PC-3 (cell line): ENCODE measurements at regions not wholly inside any gene's neighbourhood (a gene's known extent, or its start where the extent isn't known, plus 50 kb on each side); places are given as distances from the start of the nearest gene placed in this dataset. TPM values are rescaled to one million over a fixed set of nuclear protein-coding genes. Genes with fewer than 3 reads are reported as not detected.

Experiments
- ATAC-seq: fragments of 200-7000 bp; cut with Tn5 transposase; 2 replicates; pipeline ENCODE4 v1.9.1; 2020; ENCODE audit warnings: mild to moderate bottlenecking, moderate library complexity
- BruUV-seq: library from RNA; stranded (reverse); fragments of 400-500 nt; replicated peaks from 2 replicates; lab custom pipeline; 2021; lab: Mats Ljungman, UMichigan
- CTCF ChIA-PET: fragments of 300-600 bp; sonication (Branson Sonifier 250); formaldehyde crosslinking; loops from one replicate; lab custom pipeline; 2022; ENCODE audit warnings: antibody characterized with exemption; lab: Charles Lee
- POLR2A ChIA-PET: fragments of 300-600 bp; sonication (Branson Sonifier 250); formaldehyde crosslinking; loops from one replicate; lab custom pipeline; 2022; ENCODE audit warnings: antibody characterized with exemption; ENCODE audit not compliant: unreplicated experiment; lab: Charles Lee
- DNase-seq: peaks from one replicate; pipeline ENCODE4 v3.0.0-alpha.2; 2015
- H2AFZ ChIP-seq: fragments of 300-600 bp; sonication (generic); 2 replicates; pipeline ENCODE4 v1.6.0; 2016; ENCODE audit warnings: antibody characterized with exemption, low read length
- H3F3A ChIP-seq: fragments of 300-600 bp; sonication (generic); one replicate; pipeline ENCODE4 v1.6.0; 2017; ENCODE audit warnings: antibody characterized with exemption, low read length, control low read depth, mild to moderate bottlenecking; ENCODE audit not compliant: unreplicated experiment
- H3K27ac ChIP-seq: fragments of 300-600 bp; sonication (generic); 2 replicates; pipeline ENCODE4 v1.5.1; 2016; ENCODE audit warnings: mild to moderate bottlenecking, low read length
- H3K27me3 ChIP-seq: fragments of 300-600 bp; sonication (generic); 2 replicates; pipeline ENCODE4 v1.6.1; 2016; ENCODE audit warnings: low read length, mixed read lengths
- H3K36me3 ChIP-seq: fragments of 300-600 bp; sonication (generic); 2 replicates; pipeline ENCODE4 v1.6.1; 2016; ENCODE audit warnings: low read depth, mixed run types, low read length, mixed read lengths
- H3K4me1 ChIP-seq: fragments of 300-600 bp; sonication (generic); 2 replicates; pipeline ENCODE4 v1.5.1; 2016; ENCODE audit warnings: low read length; ENCODE audit not compliant: insufficient read depth
- H3K4me2 ChIP-seq: fragments of 300-600 bp; sonication (generic); 2 replicates; pipeline ENCODE4 v1.6.0; 2016; ENCODE audit warnings: low read length
- H3K4me3 ChIP-seq: fragments of 300-600 bp; sonication (generic); 2 replicates; pipeline ENCODE4 v1.5.1; 2016; ENCODE audit warnings: mild to moderate bottlenecking, low read length, mixed read lengths
- H3K79me2 ChIP-seq: fragments of 300-600 bp; sonication (generic); 2 replicates; pipeline ENCODE4 v1.6.1; 2017; ENCODE audit warnings: low read length, mixed read lengths
- H3K9ac ChIP-seq: fragments of 300-600 bp; sonication (generic); 2 replicates; pipeline ENCODE4 v1.6.0; 2016; ENCODE audit warnings: mild to moderate bottlenecking, low read length
- H3K9me2 ChIP-seq: fragments of 300-600 bp; sonication (generic); replicated peaks from 2 replicates; pipeline ENCODE4 v1.6.1; 2016; ENCODE audit warnings: mixed run types, low read length, mixed read lengths
- H3K9me3 ChIP-seq: fragments of 300-600 bp; sonication (generic); 2 replicates; pipeline ENCODE4 v1.6.1; 2016; ENCODE audit warnings: low read length, mixed read lengths
- H4K20me1 ChIP-seq: fragments of 300-600 bp; sonication (generic); 2 replicates; pipeline ENCODE4 v1.6.1; 2016; ENCODE audit warnings: low read length, mixed read lengths
- CTCF ChIP-seq: fragments of 300-600 bp; sonication (generic); conservative IDR thresholded peaks from 2 replicates; pipeline ENCODE4 v1.5.1; 2017; ENCODE audit warnings: antibody characterized with exemption, low read depth, mild to moderate bottlenecking, low read length
- EZH2 ChIP-seq: fragments of 300-600 bp; sonication (generic); IDR thresholded peaks from one replicate; pipeline ENCODE4 v1.6.1; 2017; ENCODE audit warnings: antibody characterized with exemption, mild to moderate bottlenecking, low read length; ENCODE audit not compliant: unreplicated experiment
- EZH2phosphoT487 ChIP-seq: fragments of 300-600 bp; sonication (generic); IDR thresholded peaks from 2 replicates; pipeline ENCODE4 v1.6.1; 2018; ENCODE audit warnings: mild to moderate bottlenecking, antibody characterized with exemption, low read length, borderline replicate concordance
- intact Hi-C: fragments of 100-400 bp; cut with micrococcal nuclease; formaldehyde crosslinking; loops from 2 replicates; pipeline ENCODE4 v1.9.0; 2023
- microRNA-seq: library from miRNA; unstranded; fragments of <30 nt; microRNA quantifications from one replicate; pipeline ENCODE4 v1.1.0, GENCODE V29; 2020; ENCODE audit not compliant: unreplicated experiment

- CTCF ChIA-PET = no interaction called here
- H3K79me2 ChIP-seq = no peaks in the 10 kb centered on the region
Observed at GRCh38 chr1:201775380-201775779, 53.6 kb upstream of the IPO9 start.

GRCh38 chr1:201778279-201779065, 50.5 kb upstream of the IPO9 start:
- Histone ChIP-seq H3K4me1 (no peaks in the 10 kb centered on the region), H3K4me3 (no peak overlapping the region), H3K79me2 (no peaks in the 10 kb centered on the region), H3K4me2 (no peak overlapping the region), H3K9me2 (no peaks in the 10 kb centered on the region), H3K27me3 (no peaks in the 10 kb centered on the region), H4K20me1 (no peaks in the 10 kb centered on the region), H3K27ac (no peak overlapping the region), H2AFZ (no peak overlapping the region), H3K9me3 (no peaks in the 10 kb centered on the region), H3F3A (no peaks in the 10 kb centered on the region), H3K36me3 (no peaks in the 10 kb centered on the region), H3K9ac (no peak overlapping the region)
- BruUV-seq = no TSS peak
- CTCF ChIA-PET = no interaction called here
- DNase-seq (no peak), ATAC-seq (no peak)
- intact Hi-C loops = no loop called here
- POLR2A ChIA-PET = no interaction called here
- no peak for TF ChIP-seq CTCF
- TF ChIP-seq EZH2 = no peak
- no peak for TF ChIP-seq EZH2phosphoT487

More at GRCh38 chr1:201775380-201775779, 53.6 kb upstream of the IPO9 start:
- H4K20me1 ChIP-seq = no peaks in the 10 kb centered on the region
- ATAC-seq (no peak), DNase-seq (no peak)
- H3K9me2 ChIP-seq = no peaks in the 10 kb centered on the region
- H3K9me3 ChIP-seq = no peaks in the 10 kb centered on the region
- H2AFZ ChIP-seq = no peak overlapping the region
- POLR2A ChIA-PET = no interaction called here
- H3K4me2 ChIP-seq = no peak overlapping the region
- no peaks in the 10 kb centered on the region for H3K4me1 ChIP-seq
- no peaks in the 10 kb centered on the region for H3K27me3 ChIP-seq
- intact Hi-C loops = no loop called here
- H3K27ac ChIP-seq = no peak overlapping the region
- no TSS peak for BruUV-seq
- no peaks in the 10 kb centered on the region for H3K36me3 ChIP-seq
- H3K9ac ChIP-seq = no peak overlapping the region
- no peak for TF ChIP-seq CTCF
- TF ChIP-seq EZH2phosphoT487 = no peak
- TF ChIP-seq EZH2 = no peak
- no peaks in the 10 kb centered on the region for H3F3A ChIP-seq
- H3K4me3 ChIP-seq = no peak overlapping the region

Small RNA genes lying in the stretch of these regions (microRNA-seq; reads per million reads assigned to microRNA genes)
- not detected for gene MIR5191
